GM19452 (cell line): ENCODE measurements at regions not wholly inside any gene's neighbourhood (a gene's known extent, or its start where the extent isn't known, plus 50 kb on each side); places are given as distances from the start of the nearest gene placed in this dataset.
"Not testable (repeated sequence)": the region's sequence is repeated elsewhere in the genome, so short reads cannot be mapped to it uniquely, and the experiment has no call there.

Experiments used
- ATAC-seq: cut with Tn5 transposase; IDR thresholded peaks from one replicate; pipeline ENCODE4 v1.9.1; 2021; ENCODE audit not compliant: unreplicated experiment

GRCh38 chr2:7368211-7368610 lies 451.0 kb downstream of the RNF144A start:
- no peak for ATAC-seq

- no peak for ATAC-seq
Observed at GRCh38 chr2:7373156-7373555, 455.9 kb downstream of the RNF144A start.

GRCh38 chr2:7375901-7376300 lies 458.7 kb downstream of the RNF144A start:
- no peak for ATAC-seq

GRCh38 chr2:7377916-7378569 lies 460.8 kb downstream of the RNF144A start:
- ATAC-seq, result no peak

GRCh38 chr2:7378591-7378990 lies 461.4 kb downstream of the RNF144A start:
- no peak for ATAC-seq

GRCh38 chr2:7379799-7380198 lies 462.6 kb downstream of the RNF144A start:
- no peak for ATAC-seq

GRCh38 chr2:7384773-7385349 lies 467.6 kb downstream of the RNF144A start:
- ATAC-seq, result no peak

- not testable (repeated sequence) for ATAC-seq
Observed at GRCh38 chr2:7390311-7390710, 473.1 kb downstream of the RNF144A start.

GRCh38 chr2:7392076-7392787 lies 475.0 kb downstream of the RNF144A start:
- ATAC-seq, result no peak

GRCh38 chr2:7394195-7394594 lies 477.0 kb downstream of the RNF144A start:
- ATAC-seq, result no peak

- no peak for ATAC-seq
Observed at GRCh38 chr2:7400628-7401027, 483.4 kb downstream of the RNF144A start.

- ATAC-seq, result no peak
Observed at GRCh38 chr2:7403092-7403775, 486.0 kb downstream of the RNF144A start.

- no peak for ATAC-seq
Observed at GRCh38 chr2:7405861-7406715, 488.9 kb downstream of the RNF144A start.

GRCh38 chr2:7407001-7407400 lies 489.8 kb downstream of the RNF144A start:
- no peak for ATAC-seq

- no peak for ATAC-seq
Observed at GRCh38 chr2:7407906-7408680, 490.9 kb downstream of the RNF144A start.

- ATAC-seq, result no peak
Observed at GRCh38 chr2:7411691-7412090, 494.5 kb downstream of the RNF144A start.

- ATAC-seq, result no peak
Observed at GRCh38 chr2:7417845-7418742, 500.9 kb downstream of the RNF144A start.

GRCh38 chr2:7419186-7419585 lies 502.0 kb downstream of the RNF144A start:
- no peak for ATAC-seq

- ATAC-seq, result no peak
Observed at GRCh38 chr2:7419814-7420311, 502.7 kb downstream of the RNF144A start.
